ENCODE measurements at regions not wholly inside any gene's neighbourhood (a gene's known extent, or its start where the extent isn't known, plus 50 kb on each side); places are given as distances from the start of the nearest gene placed in this dataset.

GRCh38 chr21:16154321-16154720 lies 424.5 kb downstream of the USP25 start:
- DNase-seq (ENCODE audit: low spot score) = no peak
- intact Hi-C loops (cut with DNase I) = no loop called here

- intact Hi-C loops (cut with DNase I) = no loop called here
- no peak for DNase-seq (ENCODE audit: low spot score)
These were observed 425.3 kb downstream of the USP25 start for GRCh38 chr21:16154951-16155635.

- intact Hi-C loops (cut with DNase I) = no loop called here
- DNase-seq (ENCODE audit: low spot score) = no peak
These were observed 427.2 kb downstream of the USP25 start for GRCh38 chr21:16156841-16157489.

- no peak for DNase-seq (ENCODE audit: low spot score)
- intact Hi-C loops (cut with DNase I) = no loop called here
These were observed 429.6 kb downstream of the USP25 start for GRCh38 chr21:16159213-16159970.

- peak; percentile 49 for DNase-seq (ENCODE audit: low spot score)
- intact Hi-C loops (cut with DNase I) = no loop called here
These were observed 430.2 kb downstream of the USP25 start for GRCh38 chr21:16159971-16160350.

- DNase-seq (ENCODE audit: low spot score) = no peak
- intact Hi-C loops (cut with DNase I) = no loop called here
These were observed 433.2 kb downstream of the USP25 start for GRCh38 chr21:16162953-16163352.

GRCh38 chr21:16169102-16169511 lies 439.3 kb downstream of the USP25 start:
- DNase-seq (ENCODE audit: low spot score) = no peak
- intact Hi-C loops (cut with DNase I) = no loop called here

GRCh38 chr21:16169779-16170178 lies 440.0 kb downstream of the USP25 start:
- DNase-seq (ENCODE audit: low spot score) = no peak
- intact Hi-C loops (cut with DNase I) = no loop called here

GRCh38 chr21:16176570-16176969 lies 446.8 kb downstream of the USP25 start:
- intact Hi-C loops (cut with DNase I) = no loop called here
- no peak for DNase-seq (ENCODE audit: low spot score)

GRCh38 chr21:16177532-16177931 lies 447.8 kb downstream of the USP25 start:
- DNase-seq (ENCODE audit: low spot score) = no peak
- intact Hi-C loops (cut with DNase I) = no loop called here

GRCh38 chr21:16179773-16180172 lies 450.0 kb downstream of the USP25 start:
- intact Hi-C loops (cut with DNase I) = loop anchor here (10.0 kb wide), 2 partner anchors 105 to 1085 kb away; no protein-coding TSS in a partner anchor
- no peak for DNase-seq (ENCODE audit: low spot score)

GRCh38 chr21:16180614-16181013 lies 450.8 kb downstream of the USP25 start:
- no peak for DNase-seq (ENCODE audit: low spot score)
- intact Hi-C loops (cut with DNase I) = loop anchor here (10.0 kb wide), 2 partner anchors 106 to 1084 kb away; no protein-coding TSS in a partner anchor

GRCh38 chr21:16181018-16181417 lies 451.2 kb downstream of the USP25 start:
- intact Hi-C loops (cut with DNase I) = loop anchor here (10.0 kb wide), 2 partner anchors 106 to 1084 kb away; no protein-coding TSS in a partner anchor
- DNase-seq (ENCODE audit: low spot score) = no peak

GRCh38 chr21:16185766-16186165 lies 456.0 kb downstream of the USP25 start:
- no peak for DNase-seq (ENCODE audit: low spot score)
- intact Hi-C loops (cut with DNase I) = loop anchor here (10.0 kb wide), 2 partner anchors 111 to 1079 kb away; no protein-coding TSS in a partner anchor

- DNase-seq (ENCODE audit: low spot score) = no peak
- intact Hi-C loops (cut with DNase I) = loop anchor here (10.0 kb wide), 2 partner anchors 112 to 1078 kb away; no protein-coding TSS in a partner anchor
These were observed 457.0 kb downstream of the USP25 start for GRCh38 chr21:16186742-16187141.

GRCh38 chr21:16187603-16188301 lies 458.0 kb downstream of the USP25 start:
- intact Hi-C loops (cut with DNase I) = loop anchor here (10.0 kb wide), 2 partner anchors 113 to 1077 kb away; no protein-coding TSS in a partner anchor
- no peak for DNase-seq (ENCODE audit: low spot score)

- intact Hi-C loops (cut with DNase I) = loop anchor here in 1 of 2 donors (10.0 kb wide), 1 partner anchor 112 kb away; no protein-coding TSS in a partner anchor
- DNase-seq (ENCODE audit: low spot score) = no peak
These were observed 463.1 kb downstream of the USP25 start for GRCh38 chr21:16192902-16193301.

GRCh38 chr21:16193496-16194094 lies 463.8 kb downstream of the USP25 start:
- intact Hi-C loops (cut with DNase I) = loop anchor here in 1 of 2 donors (10.0 kb wide), 1 partner anchor 111 kb away; no protein-coding TSS in a partner anchor
- DNase-seq (ENCODE audit: low spot score) = no peak

Data from posterior vena cava (tissue), 2 donors.